ENCODE measurements at regions not wholly inside any gene's neighbourhood (a gene's known extent, or its start where the extent isn't known, plus 50 kb on each side); places are given as distances from the start of the nearest gene placed in this dataset.

- Histone ChIP-seq H2AK9ac (replicated peaks; ENCODE audit: low read depth, low read length, poor library complexity) (no peak overlapping the region), H2BK120ac (ENCODE audit: low read depth, low read length) (no peak overlapping the region), H3K56ac (ENCODE audit: extremely low read depth, insufficient read depth, low read length) (no peak overlapping the region), H3K4ac (ENCODE audit: low read depth, low read length) (no peak overlapping the region), H3K4me2 (ENCODE audit: low read depth, low read length) (no peak overlapping the region), H2AK5ac (ENCODE audit: low read depth, low read length) (no peak overlapping the region), H2AFZ (replicated peaks; ENCODE audit: low read length, poor library complexity) (no peak overlapping the region), H3K14ac (replicated peaks; ENCODE audit: low read depth, low read length) (no peak overlapping the region), H3K4me3 (ENCODE audit: insufficient read depth, low read depth, low read length) (no peak overlapping the region), H3K27me3 (ENCODE audit: control insufficient read depth, insufficient read depth, low read length) (no peaks in the 10 kb centered on the region), H3K23ac (ENCODE audit: low read depth, low read length) (no peak overlapping the region), H4K8ac (ENCODE audit: low read depth in 2 of 2, low read length in 2 of 2) (no peak overlapping the region), H3K79me1 (ENCODE audit: low read depth in 1 of 2, low read length in 2 of 2) (no peaks in the 10 kb centered on the region), H3K9ac (ENCODE audit: low read depth, low read length) (no peak overlapping the region), H4K20me1 (ENCODE audit: insufficient read depth, low read length) (no peaks in the 10 kb centered on the region), H2BK5ac (ENCODE audit: low read depth, low read length, poor library complexity, severe bottlenecking) (no peak overlapping the region), H3K4me1 (ENCODE audit: control insufficient read depth, insufficient read depth, low read length) (peaks cover 5% of the 10 kb centered on the region; the same call in 1 of the 2 replicates), H4K91ac (ENCODE audit: insufficient read depth, low read depth, low read length) (no peak overlapping the region), H2BK20ac (ENCODE audit: low read depth, low read length) (no peak overlapping the region), H3K36me3 (ENCODE audit: control insufficient read depth, insufficient read depth, low read length) (no peaks in the 10 kb centered on the region), H4K5ac (ENCODE audit: low read depth, low read length) (no peak overlapping the region), H2BK15ac (ENCODE audit: low read depth, low read length) (no peak overlapping the region), H3K9me1 (ENCODE audit: insufficient read depth, low read length) (0 out of 2 replicates have a peak, but pooled peaks cover 3% of the 10 kb centered on the region), H3K9me3 (ENCODE audit: control insufficient read depth, insufficient read depth, low read length) (no peaks in the 10 kb centered on the region; the same call in 1 of the 2 replicates), H3K27ac (ENCODE audit: insufficient read depth, low read length) (no peak overlapping the region), H3K18ac (ENCODE audit: low read depth, low read length) (no peak overlapping the region)
- no TSS peak for BruUV-seq (replicated peaks)
- intact Hi-C loops (cut with micrococcal nuclease) (no loop called here), in situ Hi-C loops (cut with MboI; ENCODE audit: low sequenced_read_pairs) (no loop called here), dilution Hi-C loops (cut with HindIII; ENCODE audit: low sequenced_read_pairs, unreplicated experiment) (no loop called here)
- CTCF ChIA-PET, result no interaction called here
- WGBS, 2 experiments (ENCODE audit: extremely low coverage in 2 of 2, insufficient read length in 1 of 2), result no CpG with 5 or more reads among the region's 4 CpGs
- no peak for TF ChIP-seq RFX5 (IDR thresholded peaks at IDR 0.05; ENCODE audit: low read depth, low read length)
- TF ChIP-seq ELK1 (IDR thresholded peaks at IDR 0.05; ENCODE audit: borderline replicate concordance, low read depth, low read length), result no peak
- TF ChIP-seq CEBPB (IDR thresholded peaks at IDR 0.05; ENCODE audit: low read depth, low read length), result no peak
- TF ChIP-seq CTCF (conservative IDR thresholded peaks at IDR 0.05; ENCODE audit: low read depth, low read length), result no peak
- no peak for TF ChIP-seq NFE2L2 (IDR thresholded peaks at IDR 0.05; ENCODE audit: low read depth, low read length)
- no peak for TF ChIP-seq MAFK (IDR thresholded peaks at IDR 0.05; ENCODE audit: low read depth, low read length)
- no peak for TF ChIP-seq POLR2A (IDR thresholded peaks at IDR 0.05; ENCODE audit: low read depth, low read length)
- TF ChIP-seq MXI1 (IDR thresholded peaks at IDR 0.05; ENCODE audit: borderline replicate concordance, low read depth, low read length), result no peak
- no peak for TF ChIP-seq RAD21 (IDR thresholded peaks at IDR 0.05; ENCODE audit: low read length)
- TF ChIP-seq RCOR1 (IDR thresholded peaks at IDR 0.05; ENCODE audit: insufficient replicate concordance, low read length), result no peak
- no peak for TF ChIP-seq MAZ (IDR thresholded peaks at IDR 0.05; ENCODE audit: borderline replicate concordance, low read depth, low read length)
- TF ChIP-seq USF2 (IDR thresholded peaks at IDR 0.05; ENCODE audit: low read depth, low read length), result no peak
- TF ChIP-seq FOS (IDR thresholded peaks at IDR 0.05; ENCODE audit: low read depth, low read length), result no peak
- no peak for TF ChIP-seq BHLHE40 (IDR thresholded peaks at IDR 0.05; ENCODE audit: low read depth, low read length)
- TF ChIP-seq CHD1 (IDR thresholded peaks at IDR 0.05; ENCODE audit: low read depth, low read length), result no peak
- no peak for TF ChIP-seq SMC3 (IDR thresholded peaks at IDR 0.05; ENCODE audit: low read depth, low read length)
- DNase-seq (no peak), ATAC-seq (ENCODE audit: low read depth) (no peak)
- POLR2A ChIA-PET (ENCODE audit: unreplicated experiment), result no interaction called here
Observed at GRCh38 chr4:111231281-111231680, 608.4 kb upstream of the PITX2 start.

Data from IMR-90 (cell line).